ENCODE measurements at regions not wholly inside any gene's neighbourhood (a gene's known extent, or its start where the extent isn't known, plus 50 kb on each side); places are given as distances from the start of the nearest gene placed in this dataset.

DNA sequence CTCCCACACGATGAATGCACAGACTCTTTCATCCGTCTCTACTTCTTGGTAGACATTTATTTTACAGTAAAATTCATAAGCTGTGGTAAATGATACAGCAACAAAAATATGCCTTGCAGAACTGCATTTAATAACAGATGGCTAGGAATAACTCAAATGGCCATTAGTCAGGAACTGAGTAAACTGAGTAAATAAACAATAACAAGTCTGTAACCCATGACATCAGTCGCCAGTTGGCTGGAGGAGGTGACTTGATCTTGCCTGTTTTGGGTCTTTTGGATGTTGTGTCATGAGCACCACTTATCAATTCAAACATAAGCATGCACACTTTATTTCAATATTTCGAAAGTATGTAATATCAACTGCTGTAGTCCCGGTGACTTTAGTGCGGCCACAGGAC is 632.6 kb upstream of the ARGLU1 start:
- TF ChIP-seq, protein P1, sequence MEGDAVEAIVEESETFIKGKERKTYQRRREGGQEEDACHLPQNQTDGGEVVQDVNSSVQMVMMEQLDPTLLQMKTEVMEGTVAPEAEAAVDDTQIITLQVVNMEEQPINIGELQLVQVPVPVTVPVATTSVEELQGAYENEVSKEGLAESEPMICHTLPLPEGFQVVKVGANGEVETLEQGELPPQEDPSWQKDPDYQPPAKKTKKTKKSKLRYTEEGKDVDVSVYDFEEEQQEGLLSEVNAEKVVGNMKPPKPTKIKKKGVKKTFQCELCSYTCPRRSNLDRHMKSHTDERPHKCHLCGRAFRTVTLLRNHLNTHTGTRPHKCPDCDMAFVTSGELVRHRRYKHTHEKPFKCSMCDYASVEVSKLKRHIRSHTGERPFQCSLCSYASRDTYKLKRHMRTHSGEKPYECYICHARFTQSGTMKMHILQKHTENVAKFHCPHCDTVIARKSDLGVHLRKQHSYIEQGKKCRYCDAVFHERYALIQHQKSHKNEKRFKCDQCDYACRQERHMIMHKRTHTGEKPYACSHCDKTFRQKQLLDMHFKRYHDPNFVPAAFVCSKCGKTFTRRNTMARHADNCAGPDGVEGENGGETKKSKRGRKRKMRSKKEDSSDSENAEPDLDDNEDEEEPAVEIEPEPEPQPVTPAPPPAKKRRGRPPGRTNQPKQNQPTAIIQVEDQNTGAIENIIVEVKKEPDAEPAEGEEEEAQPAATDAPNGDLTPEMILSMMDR (IDR thresholded peaks at IDR 0.05) = no peak
- TF ChIP-seq POLR2A (IDR thresholded peaks at IDR 0.05) = no peak
- TF ChIP-seq POLR2AphosphoS5 (IDR thresholded peaks at IDR 0.05) = no peak
